NB4 (cell line): ENCODE measurements at regions not wholly inside any gene's neighbourhood (a gene's known extent, or its start where the extent isn't known, plus 50 kb on each side); places are given as distances from the start of the nearest gene placed in this dataset.

Source experiments
- MYC ChIP-seq: IDR thresholded peaks from 2 replicates; pipeline ENCODE4 v1.6.1; 2011; ENCODE audit warnings: low read depth, low read length
- POLR2A ChIP-seq: IDR thresholded peaks from 2 replicates; pipeline ENCODE4 v1.6.1; 2011; ENCODE audit warnings: mild to moderate bottlenecking; ENCODE audit not compliant: insufficient read length; ENCODE audit errors: extremely low read depth
- TF ChIP-seq, protein P1 (sequence below): IDR thresholded peaks from one replicate; pipeline ENCODE4 v1.5.1; 2012; ENCODE audit warnings: low read depth, low read length
- TF ChIP-seq, protein P2 (sequence below): IDR thresholded peaks from 2 replicates; pipeline ENCODE4 v1.6.1; 2011; ENCODE audit warnings: low read depth, low read length

GRCh38 chr1:219325368-219325742, 151.7 kb downstream of the LYPLAL1 start:
- TF ChIP-seq, protein P1, sequence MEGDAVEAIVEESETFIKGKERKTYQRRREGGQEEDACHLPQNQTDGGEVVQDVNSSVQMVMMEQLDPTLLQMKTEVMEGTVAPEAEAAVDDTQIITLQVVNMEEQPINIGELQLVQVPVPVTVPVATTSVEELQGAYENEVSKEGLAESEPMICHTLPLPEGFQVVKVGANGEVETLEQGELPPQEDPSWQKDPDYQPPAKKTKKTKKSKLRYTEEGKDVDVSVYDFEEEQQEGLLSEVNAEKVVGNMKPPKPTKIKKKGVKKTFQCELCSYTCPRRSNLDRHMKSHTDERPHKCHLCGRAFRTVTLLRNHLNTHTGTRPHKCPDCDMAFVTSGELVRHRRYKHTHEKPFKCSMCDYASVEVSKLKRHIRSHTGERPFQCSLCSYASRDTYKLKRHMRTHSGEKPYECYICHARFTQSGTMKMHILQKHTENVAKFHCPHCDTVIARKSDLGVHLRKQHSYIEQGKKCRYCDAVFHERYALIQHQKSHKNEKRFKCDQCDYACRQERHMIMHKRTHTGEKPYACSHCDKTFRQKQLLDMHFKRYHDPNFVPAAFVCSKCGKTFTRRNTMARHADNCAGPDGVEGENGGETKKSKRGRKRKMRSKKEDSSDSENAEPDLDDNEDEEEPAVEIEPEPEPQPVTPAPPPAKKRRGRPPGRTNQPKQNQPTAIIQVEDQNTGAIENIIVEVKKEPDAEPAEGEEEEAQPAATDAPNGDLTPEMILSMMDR: no peak
- TF ChIP-seq, protein P2, sequence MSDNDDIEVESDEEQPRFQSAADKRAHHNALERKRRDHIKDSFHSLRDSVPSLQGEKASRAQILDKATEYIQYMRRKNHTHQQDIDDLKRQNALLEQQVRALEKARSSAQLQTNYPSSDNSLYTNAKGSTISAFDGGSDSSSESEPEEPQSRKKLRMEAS: no peak
- TF ChIP-seq POLR2A (no peak), MYC (no peak)
